ENCODE measurements at regions not wholly inside any gene's neighbourhood (a gene's known extent, or its start where the extent isn't known, plus 50 kb on each side); places are given as distances from the start of the nearest gene placed in this dataset.

- Histone ChIP-seq H3K36me3 (ENCODE audit: low read depth, missing control alignments) (no peaks in the 10 kb centered on the region), H3K4me1 (no peaks in the 10 kb centered on the region), H3K4me3 (no peak overlapping the region), H3K27ac (no peak overlapping the region), H3K27me3 (no peaks in the 10 kb centered on the region), H3K9me3 (no peaks in the 10 kb centered on the region)
- peak; percentile 36 to 71 (median 46) for TF ChIP-seq CTCF (IDR thresholded peaks at IDR 0.05)
- no peak for TF ChIP-seq POLR2A (IDR thresholded peaks at IDR 0.05)
- intact Hi-C loops (cut with DNase I; ENCODE audit: low total_unique reads), result no loop called here
- 41 to 43% methylated on average over 4 of the region's 4 CpGs for WGBS, 2 donors
- DNase-seq, result peak; percentile 64
These were observed 103.6 kb downstream of the LYZL1 start for GRCh38 chr10:29392376-29393021.

- no peak for TF ChIP-seq CTCF (IDR thresholded peaks at IDR 0.05)
- no peak for TF ChIP-seq POLR2A (IDR thresholded peaks at IDR 0.05)
- no peaks in the 10 kb centered on the region for H3K4me1 ChIP-seq
- DNase-seq, result no peak
- no peaks in the 10 kb centered on the region for H3K9me3 ChIP-seq
- H3K27ac ChIP-seq, result no peak overlapping the region
- H3K4me3 ChIP-seq, result no peak overlapping the region
- WGBS, 2 donors, result 78 to 93% methylated on average over 6 to 8 of the region's 8 CpGs
- no peaks in the 10 kb centered on the region for H3K36me3 ChIP-seq (ENCODE audit: low read depth, missing control alignments)
- intact Hi-C loops (cut with DNase I; ENCODE audit: low total_unique reads), result no loop called here
- H3K27me3 ChIP-seq, result no peaks in the 10 kb centered on the region
These were observed 105.6 kb downstream of the LYZL1 start for GRCh38 chr10:29394321-29394932.

GRCh38 chr10:29395409-29395808, 106.5 kb downstream of the LYZL1 start:
- intact Hi-C loops (cut with DNase I; ENCODE audit: low total_unique reads), result no loop called here

GRCh38 chr10:29397221-29397620, 108.4 kb downstream of the LYZL1 start:
- no peak overlapping the region for H3K4me3 ChIP-seq
- intact Hi-C loops (cut with DNase I; ENCODE audit: low total_unique reads), result no loop called here

More at GRCh38 chr10:29395409-29395808, 106.5 kb downstream of the LYZL1 start:
- Histone ChIP-seq H3K27ac (no peak overlapping the region), H3K9me3 (no peaks in the 10 kb centered on the region), H3K27me3 (no peaks in the 10 kb centered on the region), H3K4me3 (no peak overlapping the region), H3K36me3 (ENCODE audit: low read depth, missing control alignments) (no peaks in the 10 kb centered on the region), H3K4me1 (no peaks in the 10 kb centered on the region)
- TF ChIP-seq POLR2A (IDR thresholded peaks at IDR 0.05), result no peak
- no peak for TF ChIP-seq CTCF (IDR thresholded peaks at IDR 0.05)
- no peak for DNase-seq
- WGBS, 2 donors, result 87 to 90% methylated on average over 3 to 6 of the region's 6 CpGs

More at GRCh38 chr10:29397221-29397620, 108.4 kb downstream of the LYZL1 start:
- DNase-seq, result no peak
- no peaks in the 10 kb centered on the region for H3K4me1 ChIP-seq
- WGBS, 2 donors, result 73 to 87% methylated on average over 2 of the region's 2 CpGs
- H3K9me3 ChIP-seq, result no peaks in the 10 kb centered on the region
- H3K27ac ChIP-seq, result no peak overlapping the region
- no peaks in the 10 kb centered on the region for H3K27me3 ChIP-seq
- no peak for TF ChIP-seq POLR2A (IDR thresholded peaks at IDR 0.05)
- no peak for TF ChIP-seq CTCF (IDR thresholded peaks at IDR 0.05)
- H3K36me3 ChIP-seq (ENCODE audit: low read depth, missing control alignments), result no peaks in the 10 kb centered on the region
